H1 (cell line): ENCODE measurements at regions not wholly inside any gene's neighbourhood (a gene's known extent, or its start where the extent isn't known, plus 50 kb on each side); places are given as distances from the start of the nearest gene placed in this dataset.
A peak's percentile ranks its signal among the peaks of the same experiment; 100 is the strongest.

Experiments
- CTCF ChIA-PET: fragments of 300-600 bp; sonication (Branson Sonifier 250); formaldehyde crosslinking; loops from one replicate; lab custom pipeline; 2021; ENCODE audit not compliant: partially characterized antibody; lab: Charles Lee
- POLR2A ChIA-PET: fragments of 300-600 bp; sonication (Branson Sonifier 250); formaldehyde crosslinking; loops from one replicate; lab custom pipeline; 2021; ENCODE audit warnings: inconsistent platforms; ENCODE audit not compliant: partially characterized antibody; lab: Charles Lee
- DNase-seq, 2 experiments: peaks; one replicate each; pipeline versions ENCODE4 v3.0.0 to v3.0.0-alpha.2; 2010 to 2022; ENCODE audit warnings: low spot score in 2 of 2, low read depth in 1 of 2, mixed read lengths in 1 of 2
- FAIRE-seq: peaks from 2 replicates; lab custom pipeline; 2011; peaks lifted over from hg19 to GRCh38; lab: Jason Lieb, UNC
- H2AFZ ChIP-seq: 2 replicates; pipeline ENCODE4 v1.8.1; 2012; ENCODE audit warnings: low read length, inconsistent platforms
- H2AK5ac ChIP-seq: 2 replicates; pipeline ENCODE4 v1.6.1; 2013; ENCODE audit warnings: low read depth, low read length
- H2BK120ac ChIP-seq: replicated peaks from 2 replicates; pipeline ENCODE3; 2013; ENCODE audit warnings: low read depth, low read length, inconsistent platforms
- H2BK12ac ChIP-seq: 2 replicates; pipeline ENCODE4 v1.6.1; 2013; ENCODE audit warnings: low read depth, low read length
- H2BK15ac ChIP-seq: 2 replicates; pipeline ENCODE4 v1.6.1; 2013; ENCODE audit warnings: low read length
- H2BK20ac ChIP-seq: 2 replicates; pipeline ENCODE4 v1.6.1; 2013; ENCODE audit warnings: low read length
- H2BK5ac ChIP-seq: 2 replicates; pipeline ENCODE4 v1.6.1; 2013; ENCODE audit warnings: low read depth, low read length
- H3K14ac ChIP-seq: 2 replicates; pipeline ENCODE4 v1.6.1; 2013; ENCODE audit warnings: inconsistent platforms; ENCODE audit not compliant: insufficient read length
- H3K18ac ChIP-seq: 2 replicates; pipeline ENCODE4 v1.6.1; 2013; ENCODE audit warnings: low read length; ENCODE audit errors: extremely low read depth
- H3K23ac ChIP-seq: 2 replicates; pipeline ENCODE4 v1.6.1; 2013; ENCODE audit warnings: inconsistent platforms; ENCODE audit not compliant: insufficient read length
- H3K23me2 ChIP-seq: 2 replicates; pipeline ENCODE4 v1.6.1; 2013; ENCODE audit warnings: low read depth, low read length
- H3K27ac ChIP-seq: 2 replicates; pipeline ENCODE4 v1.6.1; 2011; ENCODE audit warnings: low read depth, low read length, inconsistent platforms
- H3K27me3 ChIP-seq, 4 experiments: replicated peaks in 1 of 4; 1 replicate in 1 of 4; 2 replicates in 3 of 4; pipeline versions ENCODE4 v1.6.1 to v1.8.1; 2011 to 2013; ENCODE audit warnings: low read length in 3 of 4, mild to moderate bottlenecking in 3 of 4, inconsistent platforms in 2 of 4, mixed read lengths in 2 of 4, moderate library complexity in 1 of 4; ENCODE audit not compliant: control insufficient read depth in 3 of 4, insufficient read depth in 3 of 4; ENCODE audit errors: extremely low read depth in 1 of 4
- H3K36me3 ChIP-seq, 4 experiments: 2 replicates each; pipeline versions ENCODE4 v1.6.1 to v1.8.1; 2011 to 2013; ENCODE audit warnings: mild to moderate bottlenecking in 4 of 4, low read length in 3 of 4, moderate library complexity in 2 of 4, control low read depth in 1 of 4, inconsistent platforms in 1 of 4; ENCODE audit not compliant: insufficient read depth in 4 of 4, control insufficient read depth in 2 of 4
- H3K4ac ChIP-seq: replicated peaks from 2 replicates; pipeline ENCODE3; 2013; ENCODE audit warnings: low read length, low read depth, mixed read lengths, inconsistent platforms; ENCODE audit not compliant: insufficient read length
- H3K4me1 ChIP-seq, 4 experiments: replicated peaks in 1 of 4; 1 replicate in 1 of 4; 2 replicates in 3 of 4; pipeline versions ENCODE4 v1.6.1 to v1.8.1; 2011 to 2013; ENCODE audit warnings: low read length in 3 of 4, inconsistent platforms in 2 of 4, mixed read lengths in 1 of 4; ENCODE audit not compliant: insufficient read depth in 4 of 4, control insufficient read depth in 3 of 4
- H3K4me2 ChIP-seq, 2 experiments: 2 replicates each; pipeline versions ENCODE4 v1.6.1 to v1.8.1; 2011 to 2013; ENCODE audit warnings: low read depth in 2 of 2, low read length in 2 of 2, control low read depth in 1 of 2, inconsistent platforms in 1 of 2, mild to moderate bottlenecking in 1 of 2; ENCODE audit not compliant: insufficient read depth in 1 of 2
- H3K4me3 ChIP-seq, 4 experiments: fragments of 200-600, 300-600 bp in 1 of 4; sonication (generic), shearing (Covaris generic), sonication (Bioruptor Twin) in 1 of 4; 2 replicates each; pipeline versions ENCODE4 v1.5.1 to v1.8.1; 2011 to 2016; ENCODE audit warnings: low read length in 4 of 4, low read depth in 3 of 4, control low read depth in 2 of 4, inconsistent platforms in 2 of 4, mild to moderate bottlenecking in 2 of 4, mixed read lengths in 1 of 4, moderate library complexity in 1 of 4; ENCODE audit not compliant: insufficient read depth in 2 of 4; ENCODE audit errors: extremely low read depth in 1 of 4
- H3K56ac ChIP-seq: replicated peaks from 2 replicates; pipeline ENCODE3; 2013; ENCODE audit warnings: low read depth, mild to moderate bottlenecking, mixed read lengths, low read length, inconsistent platforms; ENCODE audit not compliant: insufficient read length
- H3K79me1 ChIP-seq: 2 replicates; pipeline ENCODE4 v1.6.1; 2013; ENCODE audit warnings: low read depth, low read length, control low read depth
- H3K79me2 ChIP-seq, 2 experiments: 2 replicates each; pipeline versions ENCODE4 v1.6.1 to v1.8.1; 2012 to 2013; ENCODE audit warnings: low read length in 2 of 2, mild to moderate bottlenecking in 2 of 2, inconsistent platforms in 1 of 2; ENCODE audit not compliant: insufficient read depth in 2 of 2, control insufficient read depth in 1 of 2
- H3K9ac ChIP-seq, 4 experiments: replicated peaks in 1 of 4; 1 replicate in 1 of 4; 2 replicates in 3 of 4; pipeline versions ENCODE4 v1.6.1 to v1.8.1; 2011 to 2013; ENCODE audit warnings: low read depth in 3 of 4, low read length in 3 of 4, control low read depth in 2 of 4, mild to moderate bottlenecking in 2 of 4, moderate library complexity in 2 of 4, inconsistent platforms in 1 of 4; ENCODE audit errors: extremely low read depth in 1 of 4
- H3K9me3 ChIP-seq, 2 experiments: 2 replicates each; pipeline versions ENCODE4 v1.6.1 to v1.8.1; 2012 to 2013; ENCODE audit warnings: mild to moderate bottlenecking in 2 of 2, moderate library complexity in 2 of 2, control low read depth in 1 of 2, inconsistent platforms in 1 of 2, low read depth in 1 of 2, low read length in 1 of 2, mixed read lengths in 1 of 2; ENCODE audit not compliant: insufficient read depth in 2 of 2
- H4K20me1 ChIP-seq, 2 experiments: replicated peaks in 1 of 2; 2 replicates each; pipeline versions ENCODE3 to v1.8.1; 2011 to 2013; ENCODE audit warnings: inconsistent platforms in 2 of 2, low read length in 2 of 2, mild to moderate bottlenecking in 1 of 2; ENCODE audit not compliant: insufficient read depth in 2 of 2, control insufficient read depth in 1 of 2
- H4K5ac ChIP-seq: 2 replicates; pipeline ENCODE4 v1.6.1; 2013; ENCODE audit warnings: low read length, low read depth, mixed read lengths, inconsistent platforms; ENCODE audit not compliant: insufficient read length
- H4K8ac ChIP-seq: 2 replicates; pipeline ENCODE4 v1.8.0; 2013; ENCODE audit warnings: mild to moderate bottlenecking, moderate library complexity, low read length, inconsistent platforms; ENCODE audit not compliant: insufficient read depth; ENCODE audit errors: extremely low read depth
- H4K91ac ChIP-seq: replicated peaks from 2 replicates; pipeline ENCODE3; 2013; ENCODE audit warnings: low read length, mixed read lengths, inconsistent platforms; ENCODE audit not compliant: insufficient read length
- NRF1 ChIP-seq: IDR thresholded peaks from 2 replicates; pipeline ENCODE4 v1.6.1; 2011; ENCODE audit warnings: mild to moderate bottlenecking, low read depth, low read length, improper control_type of control experiment
- whole genome bisulfite sequencing, 2 experiments: shearing (Covaris generic) in 1 of 2; methylation state at CpG; one replicate each; pipeline versions ENCODE4 v1.1.6 to v1.1.7; 2013 to 2015; ENCODE audit warnings: low lambda C conversion rate in 2 of 2, mixed read lengths in 2 of 2, inconsistent platforms in 1 of 2, low coverage in 1 of 2, missing lambda C conversion rate in 1 of 2; ENCODE audit not compliant: insufficient replicate concordance in 2 of 2, insufficient coverage in 1 of 2, insufficient read length in 1 of 2; ENCODE audit errors: extremely low coverage in 1 of 2, missing lambda C conversion rate in 1 of 2; 5-methylcytosine and 5-hydroxymethylcytosine counted together
- TF ChIP-seq, protein P1 (sequence below): IDR thresholded peaks from 2 replicates; pipeline ENCODE4 v1.6.1; 2011; ENCODE audit warnings: low read length, improper control_type of control experiment

- H3K4me3 ChIP-seq, result no peak overlapping the region
- no peak overlapping the region for H2BK15ac ChIP-seq
- H3K23ac ChIP-seq, result no peak overlapping the region
- TF ChIP-seq, protein P1, sequence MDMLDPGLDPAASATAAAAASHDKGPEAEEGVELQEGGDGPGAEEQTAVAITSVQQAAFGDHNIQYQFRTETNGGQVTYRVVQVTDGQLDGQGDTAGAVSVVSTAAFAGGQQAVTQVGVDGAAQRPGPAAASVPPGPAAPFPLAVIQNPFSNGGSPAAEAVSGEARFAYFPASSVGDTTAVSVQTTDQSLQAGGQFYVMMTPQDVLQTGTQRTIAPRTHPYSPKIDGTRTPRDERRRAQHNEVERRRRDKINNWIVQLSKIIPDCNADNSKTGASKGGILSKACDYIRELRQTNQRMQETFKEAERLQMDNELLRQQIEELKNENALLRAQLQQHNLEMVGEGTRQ, result no peak
- 0 out of 2 replicates have a peak, but pooled peaks have one; percentile 5 for TF ChIP-seq NRF1
- no peak overlapping the region for H2BK12ac ChIP-seq
- H3K79me1 ChIP-seq, result no peaks in the 10 kb centered on the region
- H3K36me3 ChIP-seq, result no peaks in the 10 kb centered on the region
- no peak overlapping the region for H3K4me2 ChIP-seq
- ChIA-PET POLR2A (no interaction called here), CTCF (no interaction called here)
- H3K4me1 ChIP-seq, result no peaks in the 10 kb centered on the region
- H3K9me3 ChIP-seq, result peaks cover 0 to 3% of the 10 kb centered on the region in 2 experiments; a peak in 1 of 4 replicates
- no peak for FAIRE-seq
- no peak overlapping the region for H4K8ac ChIP-seq
- 94% methylated on average over 8 of the region's 8 CpGs; no CpG with 5 or more reads in 1 of the 2 experiments for WGBS, 2 experiments
- H3K14ac ChIP-seq, result no peak overlapping the region
- no peaks in the 10 kb centered on the region for H3K79me2 ChIP-seq
- H2BK5ac ChIP-seq, result no peak overlapping the region
- H3K27me3 ChIP-seq, result no peaks in the 10 kb centered on the region
- H3K23me2 ChIP-seq, result no peaks in the 10 kb centered on the region
- H4K91ac ChIP-seq, result no peak overlapping the region
- no peak overlapping the region for H2AFZ ChIP-seq
- H3K27ac ChIP-seq, result no peak overlapping the region
- no peak overlapping the region for H2BK120ac ChIP-seq
- DNase-seq, result no peak
- no peak overlapping the region for H2BK20ac ChIP-seq
- H3K4ac ChIP-seq, result no peak overlapping the region
- no peak overlapping the region for H3K18ac ChIP-seq
- H4K5ac ChIP-seq, result no peak overlapping the region
- no peaks in the 10 kb centered on the region for H4K20me1 ChIP-seq
- no peak overlapping the region for H3K9ac ChIP-seq
- H2AK5ac ChIP-seq, result no peak overlapping the region
- no peak overlapping the region for H3K56ac ChIP-seq
These were observed 291.9 kb upstream of the PDE4D start for GRCh38 chr5:60185231-60186099.
